Fibroblast of lung (primary cell): ENCODE measurements at regions not wholly inside any gene's neighbourhood (a gene's known extent, or its start where the extent isn't known, plus 50 kb on each side); places are given as distances from the start of the nearest gene placed in this dataset.

ENCODE experiments used
- DNase-seq, 2 donors: peaks; one replicate each; pipeline versions ENCODE4 v3.0.0 to v3.0.0-alpha.2; 2010; ENCODE audit warnings: low read depth in 2 of 2
- H2AFZ ChIP-seq: 2 replicates; pipeline ENCODE4 v1.5.1; 2012; ENCODE audit warnings: low read length, control low read depth, inconsistent platforms
- H3K27ac ChIP-seq: 2 replicates; pipeline ENCODE4 v1.5.1; 2011; ENCODE audit warnings: low read length, control low read depth; ENCODE audit not compliant: insufficient read depth
- H3K27me3 ChIP-seq: 2 replicates; pipeline ENCODE4 v1.5.1; 2011; ENCODE audit warnings: mild to moderate bottlenecking, low read length; ENCODE audit not compliant: control insufficient read depth, insufficient read depth
- H3K36me3 ChIP-seq: 2 replicates; pipeline ENCODE4 v1.5.1; 2011; ENCODE audit warnings: low read length; ENCODE audit not compliant: control insufficient read depth, insufficient read depth
- H3K4me1 ChIP-seq: 2 replicates; pipeline ENCODE4 v1.5.1; 2011; ENCODE audit warnings: low read length; ENCODE audit not compliant: control insufficient read depth, insufficient read depth; ENCODE audit errors: extremely low read depth
- H3K4me2 ChIP-seq: 2 replicates; pipeline ENCODE4 v1.5.1; 2011; ENCODE audit warnings: low read length, control low read depth; ENCODE audit not compliant: insufficient read depth; ENCODE audit errors: extremely low read depth
- H3K4me3 ChIP-seq, 4 experiments: fragments of 200-600 bp in 1 of 4; sonication (generic) in 1 of 4; replicated peaks in 1 of 4; 2 replicates each; pipeline ENCODE4 v1.5.1; 2011 to 2016; ENCODE audit warnings: low read length in 4 of 4, low read depth in 3 of 4, mild to moderate bottlenecking in 3 of 4, control low read depth in 2 of 4, inconsistent platforms in 1 of 4, mixed read lengths in 1 of 4; ENCODE audit not compliant: insufficient read depth in 1 of 4; ENCODE audit errors: control extremely low read depth in 1 of 4
- H3K79me2 ChIP-seq: 2 replicates; pipeline ENCODE4 v1.5.1; 2012; ENCODE audit warnings: mild to moderate bottlenecking, low read length, inconsistent platforms; ENCODE audit not compliant: control insufficient read depth, insufficient read depth
- H3K9ac ChIP-seq: 2 replicates; pipeline ENCODE4 v1.5.1; 2011; ENCODE audit warnings: mild to moderate bottlenecking, low read length, control low read depth; ENCODE audit not compliant: insufficient read depth
- H3K9me3 ChIP-seq: 2 replicates; pipeline ENCODE4 v1.5.1; 2012; ENCODE audit warnings: low read depth, low read length; ENCODE audit not compliant: control insufficient read depth, insufficient read depth
- H4K20me1 ChIP-seq: 2 replicates; pipeline ENCODE4 v1.5.1; 2011; ENCODE audit warnings: low read length; ENCODE audit not compliant: control insufficient read depth, insufficient read depth; ENCODE audit errors: extremely low read depth
- CTCF ChIP-seq, 2 donors: IDR thresholded peaks in 1 of 2; conservative IDR thresholded peaks in 1 of 2; 1 replicate in 1 of 2; 2 replicates in 1 of 2; pipeline ENCODE4 v1.5.1; 2011 to 2012; ENCODE audit warnings: low read length in 2 of 2, control low read depth in 1 of 2, inconsistent platforms in 1 of 2, low read depth in 1 of 2, mild to moderate bottlenecking in 1 of 2
- EZH2 ChIP-seq: IDR thresholded peaks from 2 replicates; pipeline ENCODE4 v1.5.1; 2012; ENCODE audit warnings: low read length, control low read depth, mild to moderate bottlenecking; ENCODE audit errors: missing control alignments

GRCh38 chr20:7347409-7347808 lies 579.9 kb downstream of the BMP2 start:
- H3K4me2 ChIP-seq, result no peak overlapping the region
- TF ChIP-seq CTCF (conservative IDR thresholded peaks at IDR 0.05 in 1 of 2, IDR thresholded peaks at IDR 0.05 in 1 of 2; ENCODE audit: low read depth in 1 of 2, low read length in 2 of 2) (no peak), EZH2 (no peak)
- H3K27me3 ChIP-seq, result no peaks in the 10 kb centered on the region
- no peak overlapping the region for H3K27ac ChIP-seq
- DNase-seq, result no peak
- H3K36me3 ChIP-seq, result no peaks in the 10 kb centered on the region
- H2AFZ ChIP-seq, result no peak overlapping the region
- H3K4me1 ChIP-seq, result no peaks in the 10 kb centered on the region
- H3K79me2 ChIP-seq, result no peaks in the 10 kb centered on the region
- no peaks in the 10 kb centered on the region for H3K9me3 ChIP-seq
- H3K9ac ChIP-seq, result no peak overlapping the region
- H3K4me3 ChIP-seq, result no peak overlapping the region
- H4K20me1 ChIP-seq, result no peaks in the 10 kb centered on the region

GRCh38 chr20:7348253-7348652 lies 580.8 kb downstream of the BMP2 start:
- no peak overlapping the region for H2AFZ ChIP-seq
- H3K4me1 ChIP-seq, result no peaks in the 10 kb centered on the region
- TF ChIP-seq EZH2 (no peak), CTCF (conservative IDR thresholded peaks at IDR 0.05 in 1 of 2, IDR thresholded peaks at IDR 0.05 in 1 of 2; ENCODE audit: low read depth in 1 of 2, low read length in 2 of 2) (no peak)
- no peak overlapping the region for H3K4me2 ChIP-seq
- no peaks in the 10 kb centered on the region for H3K79me2 ChIP-seq
- no peaks in the 10 kb centered on the region for H4K20me1 ChIP-seq
- H3K9me3 ChIP-seq, result no peaks in the 10 kb centered on the region
- no peak overlapping the region for H3K9ac ChIP-seq
- H3K27ac ChIP-seq, result no peak overlapping the region
- no peak for DNase-seq
- H3K4me3 ChIP-seq, result no peak overlapping the region
- no peaks in the 10 kb centered on the region for H3K36me3 ChIP-seq
- H3K27me3 ChIP-seq, result no peaks in the 10 kb centered on the region

- Histone ChIP-seq H3K27me3 (no peaks in the 10 kb centered on the region), H2AFZ (no peak overlapping the region), H3K9ac (no peak overlapping the region), H3K79me2 (no peaks in the 10 kb centered on the region), H3K36me3 (no peaks in the 10 kb centered on the region), H3K4me3 (no peak overlapping the region), H3K4me2 (no peak overlapping the region), H4K20me1 (no peaks in the 10 kb centered on the region), H3K9me3 (no peaks in the 10 kb centered on the region), H3K27ac (no peak overlapping the region), H3K4me1 (no peaks in the 10 kb centered on the region)
- no peak for DNase-seq
- TF ChIP-seq CTCF (conservative IDR thresholded peaks at IDR 0.05 in 1 of 2, IDR thresholded peaks at IDR 0.05 in 1 of 2; ENCODE audit: low read depth in 1 of 2, low read length in 2 of 2) (no peak), EZH2 (no peak)
Measured at GRCh38 chr20:7352165-7352564, 584.7 kb downstream of the BMP2 start.
